C1 segment of cervical spinal cord (tissue), 14 donors: ENCODE measurements at regions not wholly inside any gene's neighbourhood (a gene's known extent, or its start where the extent isn't known, plus 50 kb on each side); places are given as distances from the start of the nearest gene placed in this dataset.
"Not testable (repeated sequence)": the region's sequence is repeated elsewhere in the genome, so short reads cannot be mapped to it uniquely, and the experiment has no call there.

Experiments used
- DNase-seq, 14 donors: peaks; one replicate each; lab custom pipeline; 2025; lab: John Stamatoyannopoulos, UW

- DNase-seq, result no peak
Observed at GRCh38 chrX:122546269-122546668, 637.8 kb upstream of the GRIA3 start.

GRCh38 chrX:122552286-122552800 is 631.7 kb upstream of the GRIA3 start:
- DNase-seq, result no peak

GRCh38 chrX:122555925-122556324 is 628.2 kb upstream of the GRIA3 start:
- no peak for DNase-seq

GRCh38 chrX:122565952-122566351 is 618.1 kb upstream of the GRIA3 start:
- no peak for DNase-seq

- no peak for DNase-seq
Observed at GRCh38 chrX:122566401-122566800, 617.7 kb upstream of the GRIA3 start.

- DNase-seq, result no peak
Observed at GRCh38 chrX:122567911-122568310, 616.2 kb upstream of the GRIA3 start.

- no peak for DNase-seq
Observed at GRCh38 chrX:122572461-122572860, 611.6 kb upstream of the GRIA3 start.

- DNase-seq, result no peak
Observed at GRCh38 chrX:122579036-122579435, 605.0 kb upstream of the GRIA3 start.

GRCh38 chrX:122579526-122579925 is 604.6 kb upstream of the GRIA3 start:
- DNase-seq, result no peak

- DNase-seq, result no peak
Observed at GRCh38 chrX:122582280-122582974, 601.7 kb upstream of the GRIA3 start.

- no peak for DNase-seq
Observed at GRCh38 chrX:122582975-122583305, 601.1 kb upstream of the GRIA3 start.

- DNase-seq, result no peak
Observed at GRCh38 chrX:122583551-122583950, 600.5 kb upstream of the GRIA3 start.

GRCh38 chrX:122584981-122585380 is 599.1 kb upstream of the GRIA3 start:
- no peak for DNase-seq

- no peak for DNase-seq
Observed at GRCh38 chrX:122586831-122587230, 597.2 kb upstream of the GRIA3 start.

GRCh38 chrX:122591546-122591945 is 592.5 kb upstream of the GRIA3 start:
- DNase-seq, result no peak

- no peak for DNase-seq
Observed at GRCh38 chrX:122596998-122597397, 587.1 kb upstream of the GRIA3 start.

- no peak for DNase-seq
Observed at GRCh38 chrX:122622795-122623194, 561.3 kb upstream of the GRIA3 start.

GRCh38 chrX:122625239-122625638 is 558.8 kb upstream of the GRIA3 start:
- DNase-seq, result no peak

- no peak for DNase-seq
Observed at GRCh38 chrX:122625821-122626220, 558.3 kb upstream of the GRIA3 start.

- DNase-seq, result no peak
Observed at GRCh38 chrX:122626871-122627270, 557.2 kb upstream of the GRIA3 start.

GRCh38 chrX:122641136-122641535 is 542.9 kb upstream of the GRIA3 start:
- DNase-seq, result no peak

- DNase-seq, result no peak
Observed at GRCh38 chrX:122641826-122642225, 542.3 kb upstream of the GRIA3 start.

GRCh38 chrX:122655256-122655655 is 528.8 kb upstream of the GRIA3 start:
- DNase-seq, result not testable (repeated sequence)

- no peak for DNase-seq
Observed at GRCh38 chrX:122666601-122667000, 517.5 kb upstream of the GRIA3 start.
